ENCODE measurements at regions not wholly inside any gene's neighbourhood (a gene's known extent, or its start where the extent isn't known, plus 50 kb on each side); places are given as distances from the start of the nearest gene placed in this dataset.

DNA sequence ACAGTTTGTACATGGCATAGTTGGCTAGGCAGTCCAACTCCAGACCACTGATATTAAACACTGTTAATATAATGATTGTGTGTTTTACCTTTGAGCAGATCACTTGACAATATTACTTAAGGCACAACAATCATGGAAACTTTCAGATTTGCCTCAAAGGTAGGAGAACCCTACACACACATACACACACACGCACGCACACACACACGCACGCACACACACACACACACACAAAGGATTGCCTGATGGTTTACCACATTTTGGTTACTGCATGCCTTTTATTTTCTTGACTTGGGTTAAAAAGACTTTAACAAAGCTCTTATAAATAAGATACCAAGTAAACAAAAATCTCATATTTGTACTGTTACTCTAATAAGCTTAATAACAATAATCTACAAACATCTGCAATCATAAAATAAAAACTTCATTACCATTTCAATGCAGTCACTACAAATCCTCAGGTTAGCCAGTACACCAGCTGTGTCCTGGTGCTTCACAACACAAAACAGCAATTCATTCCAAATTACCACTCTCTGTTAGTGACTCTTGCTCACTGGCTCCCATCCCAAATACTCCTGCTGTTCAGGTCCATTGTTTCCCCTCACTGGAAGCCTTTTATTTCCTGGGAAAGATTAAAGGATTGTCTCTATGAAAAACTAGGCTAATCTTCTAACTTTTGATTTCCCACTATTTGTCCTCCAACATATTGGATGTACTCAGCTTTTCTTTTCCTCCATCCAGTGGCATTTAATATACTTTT is 175.2 kb upstream of the ATP2B1 start:
- FAIRE-seq: no peak
- TF ChIP-seq TAF1 (IDR thresholded peaks at IDR 0.05; ENCODE audit: borderline replicate concordance, low read depth, low read length) (no peak), POLR2AphosphoS5 (IDR thresholded peaks at IDR 0.05; ENCODE audit: low read depth, low read length) (no peak), POLR2A (IDR thresholded peaks at IDR 0.05; ENCODE audit: low read depth, low read length) (no peak)
- DNase-seq (ENCODE audit: insufficient read length): no peak

DNA sequence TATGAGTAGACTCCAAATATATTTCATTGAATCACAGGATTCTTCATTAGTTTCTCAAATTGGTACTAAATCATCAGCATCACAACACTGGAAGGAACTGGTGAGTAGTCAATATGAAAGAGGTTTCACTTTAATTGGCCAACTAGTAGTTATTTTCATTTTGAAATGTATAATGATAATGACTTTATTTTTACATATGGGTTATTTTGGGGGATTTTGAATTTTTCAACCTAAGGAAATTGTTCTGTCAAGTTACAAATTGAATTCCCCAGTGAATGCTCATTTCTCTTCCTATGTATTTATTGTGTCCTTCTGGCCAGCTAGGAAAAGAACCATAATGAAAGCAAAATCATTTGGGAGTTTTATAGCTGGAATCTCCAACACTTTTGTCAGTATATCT is 174.2 kb upstream of the ATP2B1 start:
- TF ChIP-seq POLR2A (IDR thresholded peaks at IDR 0.05; ENCODE audit: low read depth, low read length) (no peak), POLR2AphosphoS5 (IDR thresholded peaks at IDR 0.05; ENCODE audit: low read depth, low read length) (no peak), TAF1 (IDR thresholded peaks at IDR 0.05; ENCODE audit: borderline replicate concordance, low read depth, low read length) (no peak)
- FAIRE-seq: peak; percentile 27

DNA sequence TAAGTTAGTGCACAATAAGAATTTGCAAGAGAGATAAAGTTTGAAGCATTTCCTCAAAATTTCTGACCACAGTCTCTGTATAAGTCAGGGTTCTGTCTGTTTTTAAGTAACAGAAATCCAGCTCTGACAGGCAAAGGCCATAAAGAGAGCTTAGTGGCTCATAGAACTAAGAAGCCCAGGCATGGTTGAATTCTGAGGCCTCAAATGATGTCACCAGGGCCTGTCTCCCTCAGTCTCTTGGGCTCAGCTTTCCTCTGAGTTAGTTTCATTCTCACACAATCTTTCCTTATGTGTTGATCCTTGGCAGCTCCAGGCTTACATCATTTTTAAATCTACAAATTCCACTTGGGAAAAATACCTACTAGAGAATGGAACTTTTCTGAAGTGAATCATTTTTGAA is 173.4 kb upstream of the ATP2B1 start:
- no peak for DNase-seq (ENCODE audit: insufficient read length)
- FAIRE-seq: no peak
- TF ChIP-seq TAF1 (IDR thresholded peaks at IDR 0.05; ENCODE audit: borderline replicate concordance, low read depth, low read length) (no peak), POLR2A (IDR thresholded peaks at IDR 0.05; ENCODE audit: low read depth, low read length) (no peak), POLR2AphosphoS5 (IDR thresholded peaks at IDR 0.05; ENCODE audit: low read depth, low read length) (no peak)

More for the DNA sequence above, 174.2 kb upstream of the ATP2B1 start:
- DNase-seq (ENCODE audit: insufficient read length): no peak

DNA sequence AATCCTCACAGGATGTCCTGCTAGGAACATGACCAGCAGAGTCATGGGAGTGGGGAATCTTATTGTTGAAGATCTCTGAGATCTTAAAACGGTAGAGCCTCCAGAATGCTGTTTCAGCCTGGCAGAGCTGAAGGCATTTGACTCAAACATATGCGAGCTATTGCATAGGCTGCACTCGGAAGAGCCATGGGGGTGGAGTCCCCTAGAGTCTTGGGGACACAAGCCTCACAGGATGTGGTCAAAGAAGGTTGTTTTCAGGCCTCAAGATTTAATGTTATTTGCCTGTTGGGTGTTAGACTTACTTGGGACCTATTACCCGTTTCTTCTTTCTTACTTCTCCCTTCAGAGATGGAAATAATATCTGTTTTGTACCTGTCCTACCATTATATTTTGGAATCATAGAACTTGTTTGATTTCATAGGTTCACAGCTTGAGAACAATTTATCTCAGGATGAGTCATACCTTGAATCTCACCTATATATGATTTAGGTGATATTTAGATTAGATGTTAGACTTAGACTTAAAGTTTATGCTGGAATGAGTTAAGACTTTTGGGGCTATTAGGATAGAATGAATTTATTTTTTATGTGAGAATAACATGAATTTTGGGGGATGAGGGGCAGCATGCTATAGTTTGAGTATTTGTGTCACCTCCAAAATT is 172.2 kb upstream of the ATP2B1 start:
- DNase-seq (ENCODE audit: insufficient read length) (peak; percentile 21), FAIRE-seq (peak; percentile 92)
- TF ChIP-seq POLR2A (IDR thresholded peaks at IDR 0.05; ENCODE audit: low read depth, low read length) (peak; percentile 90), POLR2AphosphoS5 (IDR thresholded peaks at IDR 0.05; ENCODE audit: low read depth, low read length) (peak; percentile 86), TAF1 (IDR thresholded peaks at IDR 0.05; ENCODE audit: borderline replicate concordance, low read depth, low read length) (peak; percentile 69; the same call in 1 of the 2 replicates)

DNA sequence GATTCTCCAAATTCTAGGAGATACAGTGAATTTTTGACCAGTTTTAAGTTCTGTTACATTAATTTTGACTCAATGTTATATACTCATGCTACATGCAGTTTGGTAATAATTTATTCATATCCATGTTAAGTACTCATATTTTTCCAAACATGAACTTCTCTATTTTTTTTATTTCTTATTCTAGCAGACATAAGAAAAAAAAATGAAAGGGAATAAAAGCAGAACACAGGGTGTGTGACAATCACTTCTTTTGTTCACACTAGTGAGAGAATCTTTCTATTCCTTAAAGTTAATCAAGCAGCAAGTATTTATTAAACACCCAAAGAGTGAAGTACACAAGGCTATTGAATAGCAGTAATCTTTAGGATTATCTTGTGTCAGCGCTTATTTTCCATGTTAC is 171.1 kb upstream of the ATP2B1 start:
- FAIRE-seq (no peak), DNase-seq (ENCODE audit: insufficient read length) (no peak)
- TF ChIP-seq POLR2A (IDR thresholded peaks at IDR 0.05; ENCODE audit: low read depth, low read length): no peak
- no peak for TF ChIP-seq POLR2AphosphoS5 (IDR thresholded peaks at IDR 0.05; ENCODE audit: low read depth, low read length)
- TF ChIP-seq TAF1 (IDR thresholded peaks at IDR 0.05; ENCODE audit: borderline replicate concordance, low read depth, low read length): no peak

DNA sequence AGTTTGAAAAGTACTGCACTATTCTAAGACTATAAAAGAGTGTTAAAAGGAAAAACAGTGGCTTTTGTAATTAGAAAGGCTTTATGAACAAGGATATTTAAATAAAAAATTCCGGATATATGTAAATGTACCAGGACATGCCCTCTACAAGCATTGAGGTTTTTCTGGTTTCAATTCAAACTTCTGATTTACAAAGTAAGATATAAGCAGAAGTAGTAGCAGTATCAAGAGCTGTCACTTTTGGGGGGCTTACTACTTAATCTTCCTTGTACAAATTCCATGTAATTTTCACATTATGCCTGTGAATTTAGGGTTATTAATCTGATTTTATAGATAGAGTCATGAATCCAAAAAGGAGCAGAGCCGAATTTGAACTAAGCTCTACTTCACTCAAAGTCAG is 170.3 kb upstream of the ATP2B1 start:
- TF ChIP-seq POLR2A (IDR thresholded peaks at IDR 0.05; ENCODE audit: low read depth, low read length): no peak
- no peak for TF ChIP-seq POLR2AphosphoS5 (IDR thresholded peaks at IDR 0.05; ENCODE audit: low read depth, low read length)
- TF ChIP-seq TAF1 (IDR thresholded peaks at IDR 0.05; ENCODE audit: borderline replicate concordance, low read depth, low read length): no peak
- FAIRE-seq: peak; percentile 81

DNA sequence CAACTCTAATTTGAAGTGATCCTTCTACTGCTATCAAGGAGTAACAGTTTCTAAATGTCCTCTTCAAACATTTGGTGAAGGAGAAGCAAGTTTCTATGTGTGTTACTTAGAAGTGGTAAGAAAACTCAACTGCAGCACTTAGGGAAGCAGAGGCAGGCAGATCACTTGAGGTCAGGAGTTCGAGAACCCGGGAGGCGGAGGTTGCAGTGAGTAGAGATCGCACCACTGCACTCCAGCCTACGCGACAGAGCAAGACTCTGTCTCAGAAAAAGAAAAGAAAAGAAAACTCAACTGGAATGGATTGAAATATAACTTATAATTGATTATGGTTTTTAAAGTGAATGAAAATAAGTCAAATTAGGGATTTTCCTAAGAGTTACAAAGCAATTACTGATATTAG is 169.7 kb upstream of the ATP2B1 start:
- peak; percentile 27 for FAIRE-seq
- no peak for TF ChIP-seq POLR2AphosphoS5 (IDR thresholded peaks at IDR 0.05; ENCODE audit: low read depth, low read length)
- no peak for TF ChIP-seq POLR2A (IDR thresholded peaks at IDR 0.05; ENCODE audit: low read depth, low read length)
- no peak for TF ChIP-seq TAF1 (IDR thresholded peaks at IDR 0.05; ENCODE audit: borderline replicate concordance, low read depth, low read length)

More for the DNA sequence above, 170.3 kb upstream of the ATP2B1 start:
- DNase-seq (ENCODE audit: insufficient read length): no peak

DNA sequence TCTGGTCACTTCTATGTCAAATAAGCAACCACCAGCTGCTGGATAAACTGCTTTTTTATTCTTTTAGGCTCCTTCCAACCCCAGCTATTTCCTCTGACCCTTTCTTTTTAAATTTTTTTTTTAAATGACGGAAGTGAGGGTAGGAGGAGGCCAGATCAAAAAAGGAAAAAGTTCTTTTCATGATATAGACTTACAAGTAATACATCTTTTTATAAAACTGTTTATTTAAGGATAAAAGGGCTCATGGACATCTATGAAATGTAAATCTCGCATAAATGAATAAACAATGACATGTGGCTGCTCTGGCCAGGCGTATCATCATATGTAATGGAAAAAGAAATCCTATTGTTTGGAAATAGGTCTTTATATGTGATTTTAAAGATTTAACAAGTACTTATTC is 169.0 kb upstream of the ATP2B1 start:
- DNase-seq (ENCODE audit: insufficient read length) (no peak), FAIRE-seq (no peak)
- TF ChIP-seq TAF1 (IDR thresholded peaks at IDR 0.05; ENCODE audit: borderline replicate concordance, low read depth, low read length) (no peak), POLR2AphosphoS5 (IDR thresholded peaks at IDR 0.05; ENCODE audit: low read depth, low read length) (no peak), POLR2A (IDR thresholded peaks at IDR 0.05; ENCODE audit: low read depth, low read length) (no peak)

More for the DNA sequence above, 169.7 kb upstream of the ATP2B1 start:
- DNase-seq (ENCODE audit: insufficient read length): no peak

DNA sequence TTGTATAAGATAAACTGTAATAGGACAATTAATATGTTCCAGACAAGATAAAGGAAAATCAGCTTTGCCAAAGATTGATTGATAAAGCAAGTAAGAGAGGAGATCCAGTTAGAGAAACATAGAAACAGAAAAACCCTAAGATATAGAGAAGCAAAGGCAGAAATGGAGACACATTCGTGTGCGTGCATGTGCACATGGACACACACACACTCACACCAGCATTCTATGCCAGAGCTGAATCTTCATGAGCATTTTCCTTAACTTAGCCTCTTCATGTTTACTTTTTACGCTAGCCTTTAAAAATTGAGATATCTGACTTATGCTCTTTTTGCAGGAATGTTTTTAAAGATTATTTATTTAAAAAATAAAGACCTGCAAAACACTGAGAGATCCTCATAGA is 168.5 kb upstream of the ATP2B1 start:
- TF ChIP-seq POLR2AphosphoS5 (IDR thresholded peaks at IDR 0.05; ENCODE audit: low read depth, low read length): no peak
- no peak for TF ChIP-seq TAF1 (IDR thresholded peaks at IDR 0.05; ENCODE audit: borderline replicate concordance, low read depth, low read length)
- TF ChIP-seq POLR2A (IDR thresholded peaks at IDR 0.05; ENCODE audit: low read depth, low read length): no peak
- DNase-seq (ENCODE audit: insufficient read length) (no peak), FAIRE-seq (no peak)

DNA sequence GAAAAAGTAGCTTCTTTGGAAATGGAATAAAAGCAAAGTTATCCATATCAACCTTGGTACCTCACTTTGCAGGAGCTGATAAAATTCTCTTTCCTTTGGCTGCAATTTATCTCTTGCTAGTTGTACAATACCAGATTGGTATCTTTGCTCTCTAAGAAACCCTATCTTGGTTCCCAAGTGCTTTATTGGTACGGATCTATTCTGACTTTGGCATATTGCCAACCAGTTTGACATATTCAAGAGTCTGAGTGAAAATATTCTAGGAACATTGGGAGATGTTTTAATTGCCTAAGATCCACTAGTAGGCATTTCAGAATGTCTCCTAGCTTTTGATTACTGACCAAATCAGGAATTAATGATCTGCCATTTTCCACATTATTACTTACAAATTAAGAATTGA is 167.2 kb upstream of the ATP2B1 start:
- TF ChIP-seq POLR2A (IDR thresholded peaks at IDR 0.05; ENCODE audit: low read depth, low read length) (no peak), TAF1 (IDR thresholded peaks at IDR 0.05; ENCODE audit: borderline replicate concordance, low read depth, low read length) (no peak), POLR2AphosphoS5 (IDR thresholded peaks at IDR 0.05; ENCODE audit: low read depth, low read length) (no peak)
- DNase-seq (ENCODE audit: insufficient read length): no peak
- no peak for FAIRE-seq

DNA sequence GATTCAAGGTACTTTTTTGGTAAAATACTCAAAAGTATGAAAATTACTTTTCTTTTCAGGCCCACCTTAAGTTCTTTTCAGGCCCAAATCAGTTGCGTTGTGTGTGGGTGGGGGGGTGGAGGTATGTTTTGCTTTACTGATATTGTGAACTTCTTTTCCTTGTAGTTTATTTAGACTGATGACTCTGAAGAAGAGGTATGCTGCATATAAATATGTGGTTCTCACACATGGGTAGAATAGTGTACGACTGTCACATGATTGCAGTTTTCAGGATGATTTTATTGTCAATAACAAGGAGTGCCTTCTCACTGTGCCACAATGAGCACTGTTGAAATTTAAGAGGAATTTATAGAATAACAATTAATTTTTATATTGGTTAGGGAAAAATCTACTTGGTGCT is 166.6 kb upstream of the ATP2B1 start:
- DNase-seq (ENCODE audit: insufficient read length) (no peak), FAIRE-seq (peak; percentile 62)
- TF ChIP-seq TAF1 (IDR thresholded peaks at IDR 0.05; ENCODE audit: borderline replicate concordance, low read depth, low read length): no peak
- no peak for TF ChIP-seq POLR2A (IDR thresholded peaks at IDR 0.05; ENCODE audit: low read depth, low read length)
- no peak for TF ChIP-seq POLR2AphosphoS5 (IDR thresholded peaks at IDR 0.05; ENCODE audit: low read depth, low read length)

DNA sequence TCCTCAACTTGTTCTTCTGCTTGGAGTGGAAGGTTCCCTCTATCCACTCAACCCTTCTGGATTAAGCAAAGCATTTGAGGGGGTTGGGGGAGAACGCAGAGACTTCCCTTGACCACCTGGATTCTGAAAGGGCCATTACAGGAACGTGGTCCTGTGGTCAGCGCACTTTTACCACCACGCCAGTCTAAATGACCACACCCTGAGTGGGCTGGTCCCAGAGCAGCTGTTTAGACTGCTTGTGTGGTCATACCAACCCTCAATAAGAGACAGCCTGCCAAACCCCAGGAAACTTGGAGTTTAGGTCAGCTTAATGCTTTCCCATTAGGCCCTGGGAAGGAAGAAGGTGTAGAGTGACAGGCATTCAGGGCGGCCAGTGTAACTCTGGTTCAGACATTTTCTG is 165.5 kb upstream of the ATP2B1 start:
- FAIRE-seq (peak; percentile 17), DNase-seq (ENCODE audit: insufficient read length) (no peak)
- TF ChIP-seq POLR2A (IDR thresholded peaks at IDR 0.05; ENCODE audit: low read depth, low read length) (no peak), POLR2AphosphoS5 (IDR thresholded peaks at IDR 0.05; ENCODE audit: low read depth, low read length) (no peak), TAF1 (IDR thresholded peaks at IDR 0.05; ENCODE audit: borderline replicate concordance, low read depth, low read length) (no peak)
